NB4 (cell line): ENCODE measurements at regions not wholly inside any gene's neighbourhood (a gene's known extent, or its start where the extent isn't known, plus 50 kb on each side); places are given as distances from the start of the nearest gene placed in this dataset.

Experiments
- CTCF ChIP-seq: IDR thresholded peaks from one replicate; pipeline ENCODE4 v1.5.1; 2012; ENCODE audit warnings: low read depth, low read length
- MYC ChIP-seq: IDR thresholded peaks from 2 replicates; pipeline ENCODE4 v1.6.1; 2011; ENCODE audit warnings: low read depth, low read length
- POLR2A ChIP-seq: IDR thresholded peaks from 2 replicates; pipeline ENCODE4 v1.6.1; 2011; ENCODE audit warnings: mild to moderate bottlenecking; ENCODE audit not compliant: insufficient read length; ENCODE audit errors: extremely low read depth
- TF ChIP-seq, protein P1 (sequence below): IDR thresholded peaks from 2 replicates; pipeline ENCODE4 v1.6.1; 2011; ENCODE audit warnings: low read depth, low read length

DNA sequence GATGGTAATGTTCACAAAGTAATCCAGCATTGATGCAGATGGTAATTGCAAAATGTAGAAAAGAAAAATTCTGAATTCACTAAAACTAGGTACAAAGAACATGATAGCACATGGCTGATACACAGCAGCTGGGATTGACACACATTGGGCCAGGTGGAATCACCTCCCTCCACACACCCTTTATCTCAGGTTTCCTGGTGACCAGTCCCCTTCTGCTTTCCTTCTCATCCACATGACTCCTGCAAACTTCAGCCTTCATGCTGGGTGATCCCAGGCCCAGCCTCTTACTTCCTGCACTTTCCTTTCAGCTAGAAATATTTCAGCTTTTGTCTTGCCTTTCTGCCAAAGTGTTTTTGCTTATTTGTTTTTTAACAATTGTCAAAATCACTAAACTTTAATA is 246.9 kb downstream of the LNPK start:
- no peak for TF ChIP-seq CTCF
- TF ChIP-seq POLR2A = no peak
- TF ChIP-seq MYC = no peak
- TF ChIP-seq, protein P1, sequence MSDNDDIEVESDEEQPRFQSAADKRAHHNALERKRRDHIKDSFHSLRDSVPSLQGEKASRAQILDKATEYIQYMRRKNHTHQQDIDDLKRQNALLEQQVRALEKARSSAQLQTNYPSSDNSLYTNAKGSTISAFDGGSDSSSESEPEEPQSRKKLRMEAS = no peak
